ENCODE measurements at regions not wholly inside any gene's neighbourhood (a gene's known extent, or its start where the extent isn't known, plus 50 kb on each side); places are given as distances from the start of the nearest gene placed in this dataset.

DNA sequence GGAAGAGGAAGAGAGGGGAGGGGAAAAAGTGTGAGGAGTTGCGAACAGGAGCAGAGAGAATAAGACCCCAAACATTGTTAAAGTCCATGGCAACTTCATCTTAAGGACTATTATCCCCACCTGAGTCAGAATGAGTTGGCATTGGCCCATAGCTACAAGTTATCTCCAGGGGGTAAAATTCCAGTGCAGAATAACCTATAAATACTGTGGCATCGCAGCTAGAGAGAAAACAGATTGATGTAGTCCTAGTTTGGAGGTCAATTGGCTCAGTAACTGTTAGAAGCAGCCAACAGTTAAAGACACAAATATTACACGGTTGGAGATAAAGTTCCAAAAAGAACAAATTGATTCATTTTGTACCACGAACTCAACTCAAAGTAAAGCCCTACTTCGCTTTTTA lies 313.9 kb upstream of the CCDC54 start:
- no peak for DNase-seq

DNA sequence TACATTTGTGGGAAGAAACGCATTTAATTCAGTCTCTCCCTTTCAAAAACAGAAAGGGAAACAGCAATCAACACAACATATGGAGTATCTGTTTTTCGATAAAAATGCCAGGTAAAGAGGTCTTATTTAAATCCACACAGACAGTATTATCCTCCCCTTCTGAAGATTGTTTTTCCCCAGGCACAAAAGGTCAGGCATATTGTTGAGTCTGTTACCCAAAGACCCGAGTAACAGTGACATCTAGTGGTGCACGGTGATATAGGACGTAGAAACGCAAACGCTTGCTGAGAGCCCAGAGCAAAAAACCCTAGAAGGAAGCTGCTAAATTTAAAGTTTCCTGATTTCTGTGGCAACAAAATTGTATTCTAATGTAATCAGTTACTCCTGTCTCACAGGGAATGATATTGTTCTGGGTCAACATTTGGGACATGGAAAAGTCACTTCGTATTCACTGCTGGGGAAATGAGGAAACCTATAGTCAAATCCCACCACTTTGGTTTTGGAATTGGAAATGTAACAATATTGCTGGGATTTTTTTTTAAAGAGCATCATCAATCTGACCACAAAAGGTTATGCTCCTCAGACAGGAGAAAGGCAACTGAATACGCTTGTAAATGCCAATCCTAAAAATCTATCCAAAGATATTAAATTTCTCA lies 312.7 kb upstream of the CCDC54 start:
- DNase-seq = peak; percentile 47

DNA sequence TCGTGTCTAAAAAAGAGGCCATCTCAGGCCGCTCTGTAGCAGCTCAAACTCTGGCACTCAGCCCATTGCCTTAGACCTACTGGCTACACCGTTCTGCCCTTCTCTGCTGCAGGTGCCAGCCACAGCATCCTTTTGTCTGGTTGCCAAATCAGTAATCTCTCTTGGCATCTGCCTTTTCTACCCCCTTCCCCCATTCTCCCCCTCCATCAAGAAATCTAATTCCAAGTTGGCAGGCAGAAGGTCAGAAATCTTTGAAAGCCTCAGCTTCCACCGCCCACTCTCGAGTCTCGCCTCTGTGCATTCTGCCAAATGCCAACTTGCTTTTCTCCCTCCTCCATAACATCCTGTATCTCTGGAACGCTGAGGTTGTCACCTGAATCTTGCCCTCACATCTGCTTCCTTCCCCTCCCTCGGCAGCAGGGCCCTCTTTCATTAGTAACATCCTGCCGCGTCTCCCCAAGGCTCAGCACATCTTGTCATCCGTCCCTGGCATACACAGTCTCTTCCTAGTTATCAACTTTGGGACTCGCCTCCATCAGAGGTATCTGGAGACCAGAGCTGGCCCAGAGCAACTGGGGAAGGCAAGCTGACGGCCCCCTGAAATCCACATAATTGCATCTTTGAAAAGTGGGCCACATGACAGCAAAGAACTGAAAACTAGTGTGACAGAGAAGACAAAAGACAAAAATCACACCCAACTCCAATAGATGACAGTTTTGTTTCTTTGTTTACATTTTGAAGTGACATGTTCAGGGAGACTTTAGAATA lies 312.0 kb upstream of the CCDC54 start:
- no peak for DNase-seq

DNA sequence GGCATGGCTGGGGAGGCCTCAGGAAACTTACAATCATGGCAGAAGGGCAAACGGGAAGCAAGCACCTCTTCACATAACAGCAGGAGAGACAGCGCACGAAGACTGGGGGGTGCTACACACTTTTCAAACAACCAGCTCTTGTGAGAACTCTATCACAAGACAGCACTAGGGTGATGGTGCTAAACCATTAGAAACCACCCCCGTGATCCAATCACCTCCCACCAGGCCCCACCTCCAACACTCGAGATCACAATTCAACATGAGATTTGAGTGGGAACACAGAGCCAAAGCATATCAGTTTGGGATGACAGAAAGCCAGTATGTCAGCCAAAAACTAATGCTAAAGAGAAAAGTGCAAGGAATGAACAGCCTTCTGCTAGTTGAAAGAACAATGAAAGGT lies 309.8 kb upstream of the CCDC54 start:
- DNase-seq = no peak

DNA sequence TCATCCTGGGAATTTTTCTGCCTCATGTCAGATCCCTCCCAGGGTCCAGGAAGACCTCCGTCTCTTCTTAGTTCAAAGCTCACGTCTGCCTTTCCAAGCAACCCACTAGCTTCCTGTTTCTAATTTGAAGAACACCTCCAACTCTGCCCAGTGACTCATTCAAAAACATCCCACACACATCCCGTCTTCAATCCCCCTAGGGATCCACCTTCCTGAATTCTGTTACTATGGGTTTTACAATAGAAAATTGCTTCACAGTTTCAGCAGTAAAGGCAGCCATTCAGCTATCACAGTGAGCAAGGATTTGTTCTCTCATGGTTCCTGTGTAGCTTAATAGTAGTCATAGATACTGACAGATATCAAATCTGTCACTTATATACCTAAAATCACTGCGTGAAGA lies 308.3 kb upstream of the CCDC54 start:
- no peak for DNase-seq

DNA sequence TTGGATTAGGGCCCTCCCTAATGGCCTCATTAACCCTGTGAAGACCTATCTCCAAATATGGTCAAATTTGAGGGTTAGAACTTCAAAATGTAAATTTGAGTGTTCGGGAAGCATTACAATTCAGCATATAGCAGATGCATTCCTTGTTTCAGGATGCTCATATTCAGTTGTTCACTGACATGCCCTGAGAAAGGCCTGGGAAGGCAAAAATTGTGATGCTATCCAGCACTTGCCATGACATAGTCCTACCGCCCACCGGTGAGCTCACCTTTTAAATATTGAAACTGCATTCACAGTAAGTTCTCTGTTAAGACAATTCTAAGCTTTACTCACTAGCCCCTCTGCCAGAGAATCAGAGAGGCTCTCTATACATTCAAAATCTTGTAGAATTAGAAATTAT lies 300.3 kb upstream of the CCDC54 start:
- no peak for DNase-seq

DNA sequence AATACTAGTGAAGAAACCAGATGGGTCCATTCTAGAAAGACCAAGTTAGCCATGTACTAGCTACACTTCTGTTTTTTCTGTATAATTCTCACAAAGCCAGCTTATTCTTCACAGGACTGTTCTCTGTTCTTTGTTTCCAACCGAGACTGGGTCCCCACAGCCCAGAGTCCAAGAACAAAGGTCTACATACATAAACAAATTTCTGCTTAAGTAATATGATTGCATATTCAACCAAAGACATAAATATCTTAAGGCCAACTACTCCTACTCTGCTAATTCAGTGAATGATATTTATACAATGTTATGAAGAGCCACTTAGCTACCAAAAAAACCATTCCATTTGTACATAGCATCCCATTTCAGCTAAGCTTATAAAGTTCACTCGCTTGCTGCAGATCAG lies 299.8 kb upstream of the CCDC54 start:
- DNase-seq = no peak

DNA sequence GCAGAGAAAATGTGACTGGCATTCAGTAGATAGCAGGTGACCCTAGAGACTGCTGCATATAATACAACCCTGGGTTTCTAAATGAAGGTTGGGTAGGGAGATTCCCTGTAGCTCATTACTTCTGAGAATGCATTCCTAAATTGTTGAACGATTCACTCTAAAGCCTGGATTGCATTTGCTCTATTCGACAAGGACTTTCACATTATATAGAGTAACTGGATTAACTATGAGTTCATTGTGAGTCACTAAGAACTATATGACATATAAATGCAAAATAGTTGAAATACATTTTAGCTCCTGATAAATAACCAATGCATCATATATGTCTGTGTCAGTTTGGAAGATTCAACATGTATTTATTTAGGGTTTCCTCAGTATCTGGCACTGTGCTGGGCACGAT lies 294.7 kb upstream of the CCDC54 start:
- no peak for DNase-seq

DNA sequence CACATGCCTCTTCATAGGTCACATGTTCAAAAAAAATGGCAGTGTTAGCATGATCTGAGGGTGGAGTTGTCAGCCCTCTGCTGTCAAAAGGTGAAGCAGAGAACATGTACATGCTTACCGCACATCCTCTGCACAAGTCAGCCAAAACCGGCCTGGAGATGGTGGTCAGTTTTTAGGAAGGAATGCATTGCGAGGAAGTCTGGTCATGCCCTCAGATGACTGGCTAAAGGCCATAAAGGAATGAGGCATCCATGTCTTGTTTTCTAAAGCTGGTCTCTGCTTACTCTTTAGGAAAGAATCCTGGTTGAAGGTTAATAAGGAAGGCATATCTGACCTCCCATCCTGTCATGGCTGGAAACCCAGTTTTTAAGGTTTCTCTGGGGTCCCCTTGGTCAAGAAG lies 292.0 kb upstream of the CCDC54 start:
- DNase-seq = no peak

DNA sequence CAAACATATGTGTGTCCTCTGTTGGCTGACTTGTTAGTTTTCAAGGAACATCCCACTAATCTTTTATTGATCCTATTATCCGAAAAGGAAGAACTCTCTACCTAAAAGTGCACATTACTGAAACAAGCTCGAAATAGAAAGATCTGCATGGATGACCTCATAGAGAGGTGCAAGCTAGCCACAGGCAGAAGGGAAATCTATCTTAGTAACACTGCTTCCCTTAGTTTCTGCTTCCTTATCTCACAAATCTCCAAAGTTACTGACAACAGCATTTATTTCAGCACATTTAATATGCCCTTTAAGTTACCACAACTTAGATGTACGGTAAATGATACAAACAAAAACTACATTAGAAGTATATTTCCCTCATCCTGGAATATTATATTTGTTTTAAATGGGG lies 285.1 kb upstream of the CCDC54 start:
- DNase-seq = no peak

DNA sequence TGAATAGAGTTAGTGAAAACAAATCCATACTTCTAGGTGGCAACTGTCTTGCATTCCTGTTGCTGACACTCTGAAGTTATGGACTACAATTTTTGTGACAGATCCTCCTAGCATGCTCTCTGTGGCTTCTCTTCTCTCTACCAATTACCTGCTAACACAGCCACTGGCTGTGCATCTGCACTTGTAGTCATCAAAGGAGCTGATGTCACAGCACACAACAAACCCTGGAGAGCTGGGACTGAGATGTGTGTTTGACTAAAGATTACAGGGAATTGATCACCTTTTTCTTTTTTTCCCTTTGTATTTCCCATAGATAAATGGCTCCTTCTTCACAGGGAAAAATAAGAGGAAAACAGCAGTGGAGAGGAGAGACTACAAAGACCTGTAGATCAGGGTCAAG lies 278.4 kb upstream of the CCDC54 start:
- DNase-seq = no peak

DNA sequence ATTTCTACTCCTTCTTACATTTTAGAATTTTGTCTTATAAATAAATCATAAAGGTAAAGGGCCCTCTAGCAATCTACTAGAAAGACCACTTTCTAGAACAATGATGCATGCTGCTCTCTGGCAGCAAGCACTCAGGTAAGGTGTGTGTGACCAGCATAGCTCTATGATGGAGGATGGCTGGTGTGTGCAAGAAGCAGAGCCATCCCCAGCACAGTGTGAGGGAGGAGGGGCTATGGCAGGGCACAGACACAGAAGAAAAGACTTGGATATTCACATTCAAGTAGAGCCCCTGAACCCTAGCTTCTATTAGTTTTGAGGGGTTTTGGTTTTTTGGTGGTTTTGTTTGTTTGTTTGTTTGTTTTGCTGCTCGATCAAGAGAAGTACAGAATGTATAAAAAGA lies 277.1 kb upstream of the CCDC54 start:
- no peak for DNase-seq

DNA sequence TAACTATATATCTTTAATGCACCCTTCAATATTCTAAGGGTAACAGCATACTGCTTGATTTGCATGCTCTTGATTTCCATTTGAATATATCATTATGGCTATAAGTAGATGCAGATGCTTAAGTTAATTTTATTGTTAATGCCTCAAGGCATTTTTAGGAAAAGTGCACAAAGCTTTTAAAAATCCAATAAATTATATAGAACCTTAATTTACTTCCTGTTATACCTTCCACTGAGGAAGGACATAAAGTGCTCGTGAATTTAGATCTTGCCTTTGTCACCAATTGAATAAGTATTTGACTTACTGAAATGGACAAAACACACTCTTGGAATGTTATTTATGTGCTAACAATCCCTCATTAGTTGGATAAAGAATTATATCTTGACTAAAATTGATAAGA lies 276.7 kb upstream of the CCDC54 start:
- DNase-seq = no peak

DNA sequence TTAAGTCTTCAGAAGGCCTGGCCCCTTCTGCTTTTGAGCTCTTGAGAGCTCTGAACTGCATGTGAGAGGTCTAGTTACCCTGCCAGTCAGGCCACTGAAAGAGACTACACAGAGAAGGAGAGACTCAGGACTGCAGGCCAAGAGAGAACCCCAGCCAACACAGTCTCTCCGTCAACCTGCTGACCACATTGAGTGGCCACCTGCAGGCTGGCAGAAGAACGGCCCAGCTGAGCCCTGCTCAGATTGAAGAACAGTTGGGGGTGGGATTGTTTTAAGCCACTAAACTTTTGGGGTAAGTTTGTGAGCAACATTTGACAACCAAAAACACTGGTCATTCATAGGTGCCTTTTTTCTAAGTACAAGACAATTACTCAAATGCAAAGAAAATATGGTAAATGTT lies 273.5 kb upstream of the CCDC54 start:
- DNase-seq = no peak

DNA sequence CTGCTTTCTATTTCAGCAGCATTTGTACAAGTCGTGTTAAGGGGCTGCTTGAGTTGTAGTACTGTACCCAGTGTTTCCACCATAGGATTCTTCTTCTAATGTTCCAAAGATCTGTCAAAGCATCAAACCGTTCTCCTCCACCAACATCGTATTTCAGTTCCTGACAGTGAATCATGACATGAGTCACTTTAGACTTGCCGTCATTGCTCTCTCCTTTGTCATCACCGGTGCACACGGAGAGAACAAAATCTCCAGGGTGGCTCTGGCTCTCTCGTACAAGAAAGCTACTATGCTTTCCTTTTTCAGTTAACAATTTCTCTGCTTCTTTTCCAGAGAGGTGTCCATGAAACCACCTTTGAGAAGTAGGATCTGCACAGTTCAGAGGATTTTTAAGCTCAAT lies 270.9 kb upstream of the CCDC54 start:
- no peak for DNase-seq

DNA sequence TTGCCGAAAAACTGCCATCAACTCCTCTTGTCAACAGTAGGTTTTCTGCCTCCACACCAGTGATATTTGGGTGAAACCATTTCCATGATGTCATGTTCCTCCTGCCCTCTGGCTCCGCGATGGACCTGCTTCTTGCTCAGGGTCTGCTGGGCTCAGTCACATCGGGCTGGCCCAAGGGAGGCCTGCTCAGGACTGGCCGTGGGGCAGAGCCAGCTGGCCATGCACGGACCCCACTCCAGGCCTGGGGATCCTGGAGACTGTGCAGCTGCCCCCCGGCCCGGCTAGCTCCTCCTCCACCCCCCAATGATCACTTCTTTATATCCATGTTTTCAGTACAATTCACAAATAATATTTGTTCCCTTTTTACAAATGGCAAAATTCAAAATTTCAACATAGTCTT lies 270.3 kb upstream of the CCDC54 start:
- no peak for DNase-seq

DNA sequence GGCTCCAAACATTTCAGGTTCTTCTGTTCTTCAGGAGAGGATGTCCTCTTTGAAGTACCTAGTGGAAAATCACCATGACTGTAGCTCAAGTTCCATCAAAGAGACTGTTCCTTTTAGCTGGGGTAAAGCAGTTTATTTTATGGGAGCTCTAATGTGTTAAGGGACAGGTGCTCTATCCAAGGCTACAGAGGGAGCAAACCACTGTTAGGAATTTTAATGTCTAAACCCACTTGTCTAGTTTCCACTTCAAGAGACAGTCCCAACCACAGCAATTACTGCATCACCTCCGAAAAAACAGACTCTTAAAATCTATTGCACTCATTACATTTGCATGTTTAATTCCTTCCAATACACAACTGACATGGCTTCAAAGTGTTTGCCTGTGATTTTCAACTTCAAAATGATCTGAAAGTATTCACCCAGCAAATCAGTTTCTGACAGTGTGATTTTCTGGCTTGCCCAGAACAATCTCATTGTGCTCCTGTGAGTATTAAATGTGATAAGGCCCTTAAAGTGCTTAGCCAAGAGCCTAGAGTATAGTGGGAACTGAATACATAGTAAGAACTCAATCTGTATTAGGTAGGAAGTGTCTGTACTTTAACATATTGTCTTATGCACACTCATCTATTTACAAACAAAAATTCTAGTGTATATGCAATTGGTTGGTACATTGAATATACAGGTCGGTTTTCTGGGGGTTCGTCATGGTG lies 266.5 kb upstream of the CCDC54 start:
- DNase-seq = no peak

DNA sequence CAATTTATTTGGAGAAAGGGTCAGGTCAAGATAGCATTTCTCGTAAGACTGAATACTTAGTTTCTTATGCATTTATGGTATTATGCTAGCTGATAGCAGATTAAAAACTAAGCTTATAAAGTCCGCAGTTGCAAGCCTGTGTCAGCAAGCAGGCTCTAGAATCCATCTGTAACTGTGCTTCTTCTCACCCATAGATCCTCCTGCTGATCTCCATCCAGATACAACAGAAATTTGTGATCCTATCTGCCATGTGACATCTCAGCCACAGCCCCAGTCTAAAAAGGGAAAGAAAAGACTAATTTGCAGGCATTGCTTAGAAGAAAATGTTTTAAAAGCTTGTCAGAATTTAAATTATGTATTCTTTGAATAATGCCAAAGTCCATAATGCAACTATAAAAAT lies 265.4 kb upstream of the CCDC54 start:
- DNase-seq = no peak

DNA sequence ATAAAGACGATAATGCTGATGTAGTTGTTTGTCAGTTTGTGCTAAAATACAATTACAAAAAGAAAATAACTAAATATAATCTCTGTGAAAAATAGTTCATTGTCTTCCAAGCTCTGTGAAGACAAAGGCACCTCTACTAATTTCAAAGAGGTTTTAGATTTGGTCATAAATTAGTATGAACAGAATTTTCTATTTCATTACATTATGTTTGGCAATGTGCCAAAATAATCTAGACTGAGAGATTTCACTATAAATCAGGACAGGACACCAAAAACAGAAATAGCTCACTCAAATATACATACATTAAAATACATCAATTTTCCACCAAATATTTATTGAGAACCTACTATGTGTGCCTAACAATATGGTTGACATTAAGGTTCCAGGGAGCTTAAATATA lies 264.9 kb upstream of the CCDC54 start:
- DNase-seq = no peak

DNA sequence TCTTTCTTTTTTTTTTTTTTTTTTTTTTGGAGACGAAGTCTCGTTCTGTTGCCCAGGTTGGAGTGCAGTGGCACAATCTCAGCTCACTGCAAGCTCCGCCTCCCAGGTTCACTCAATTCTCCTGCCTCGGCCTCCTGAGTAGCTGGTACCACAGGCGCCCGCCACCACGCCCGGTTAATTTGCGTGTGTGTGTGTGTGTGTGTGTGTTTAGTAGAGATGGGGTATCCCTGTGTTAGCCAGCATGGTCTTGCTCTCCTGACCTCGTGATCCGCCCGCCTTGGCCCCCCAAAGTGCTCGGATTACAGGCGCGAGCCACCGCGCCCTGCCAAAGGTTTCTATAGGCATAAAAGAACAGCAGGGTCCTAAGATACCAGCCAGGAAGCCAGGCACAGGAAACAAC lies 261.0 kb upstream of the CCDC54 start:
- no peak for DNase-seq

DNA sequence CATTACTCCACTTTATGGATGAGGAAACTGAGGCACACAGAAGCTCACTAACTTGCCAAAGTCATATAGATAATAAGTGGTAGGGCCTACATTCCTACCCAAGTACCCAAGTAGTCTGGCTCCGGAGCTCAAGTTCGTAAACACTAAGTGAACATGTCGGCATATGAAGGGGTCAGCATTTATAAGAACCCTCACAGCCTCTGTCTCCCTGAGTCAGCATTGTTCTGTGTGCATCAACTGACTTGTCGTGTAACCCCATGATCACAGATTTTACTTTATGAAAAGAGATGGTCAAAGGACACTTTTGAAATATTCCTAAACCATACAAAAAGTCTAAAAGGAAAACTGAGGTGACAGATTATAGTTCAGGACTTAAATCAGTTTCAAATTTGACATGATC lies 260.1 kb upstream of the CCDC54 start:
- DNase-seq = no peak

DNA sequence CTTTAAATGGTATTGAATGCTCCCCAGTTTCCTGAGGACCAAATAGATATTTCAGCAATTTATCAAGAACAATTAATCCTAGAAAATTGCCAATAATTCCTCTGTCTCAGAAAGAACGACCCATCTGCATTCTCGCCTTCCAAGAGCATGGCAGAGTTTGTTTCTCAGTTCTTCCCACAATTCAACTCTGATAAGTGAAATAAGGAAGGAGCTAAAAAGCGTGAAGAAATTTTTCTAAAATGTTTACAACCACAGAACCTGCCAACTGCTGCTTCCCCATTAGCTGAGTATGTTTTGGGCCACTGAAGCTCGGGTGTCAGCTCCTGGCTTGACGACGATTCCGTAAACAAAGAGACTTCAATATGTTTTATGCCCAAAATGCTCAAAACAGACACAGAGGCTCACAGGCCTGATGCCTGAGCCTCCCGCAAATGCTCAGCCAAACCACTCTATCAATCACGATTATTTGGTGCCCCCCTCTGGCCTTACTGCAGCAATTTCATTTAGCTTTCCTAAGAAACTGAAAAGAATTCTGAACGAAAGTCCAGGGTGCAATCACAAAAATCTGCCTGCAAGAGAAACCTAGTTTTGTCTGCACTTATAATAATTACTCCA lies 259.2 kb upstream of the CCDC54 start:
- DNase-seq = no peak

DNA sequence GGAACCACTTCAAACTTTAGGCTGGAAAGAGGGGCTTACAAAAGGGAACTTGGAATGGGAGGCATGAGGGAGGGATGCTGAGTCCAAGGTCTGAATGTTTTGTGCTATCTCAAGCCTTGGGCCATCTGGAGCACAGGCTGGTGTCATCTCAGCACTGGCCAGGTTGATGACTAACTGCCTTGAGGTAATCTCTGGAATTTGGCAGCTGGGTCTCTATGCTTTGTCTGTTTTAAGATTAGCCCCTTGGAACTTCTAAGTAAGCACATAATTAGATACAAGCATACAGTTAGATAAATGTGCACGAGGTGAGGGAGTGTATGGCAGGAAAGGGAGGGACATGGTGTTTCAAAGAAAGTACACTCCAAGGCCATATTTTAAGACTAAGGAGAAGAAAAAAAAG lies 252.4 kb upstream of the CCDC54 start:
- DNase-seq = no peak

DNA sequence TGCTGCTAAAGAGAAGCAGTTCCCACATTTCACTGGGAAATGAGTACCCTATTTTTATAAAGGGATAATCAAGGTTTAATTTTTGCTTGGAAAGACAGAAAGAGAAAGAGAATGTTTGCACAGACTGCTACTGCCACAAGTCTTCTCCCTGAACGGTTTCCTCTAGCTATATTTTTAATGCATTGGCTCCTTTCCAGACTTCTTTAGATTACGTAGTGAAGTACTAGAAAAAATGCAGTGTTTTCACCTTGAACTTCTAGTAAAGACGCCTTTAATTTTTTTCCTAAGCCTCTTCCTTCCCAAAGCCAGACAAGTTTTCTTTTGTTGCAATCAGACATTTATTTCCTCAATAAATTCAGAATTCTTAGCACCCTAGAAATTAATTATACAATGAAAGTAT lies 248.3 kb upstream of the CCDC54 start:
- no peak for DNase-seq
